ENCODE measurements at regions not wholly inside any gene's neighbourhood (a gene's known extent, or its start where the extent isn't known, plus 50 kb on each side); places are given as distances from the start of the nearest gene placed in this dataset.

DNA sequence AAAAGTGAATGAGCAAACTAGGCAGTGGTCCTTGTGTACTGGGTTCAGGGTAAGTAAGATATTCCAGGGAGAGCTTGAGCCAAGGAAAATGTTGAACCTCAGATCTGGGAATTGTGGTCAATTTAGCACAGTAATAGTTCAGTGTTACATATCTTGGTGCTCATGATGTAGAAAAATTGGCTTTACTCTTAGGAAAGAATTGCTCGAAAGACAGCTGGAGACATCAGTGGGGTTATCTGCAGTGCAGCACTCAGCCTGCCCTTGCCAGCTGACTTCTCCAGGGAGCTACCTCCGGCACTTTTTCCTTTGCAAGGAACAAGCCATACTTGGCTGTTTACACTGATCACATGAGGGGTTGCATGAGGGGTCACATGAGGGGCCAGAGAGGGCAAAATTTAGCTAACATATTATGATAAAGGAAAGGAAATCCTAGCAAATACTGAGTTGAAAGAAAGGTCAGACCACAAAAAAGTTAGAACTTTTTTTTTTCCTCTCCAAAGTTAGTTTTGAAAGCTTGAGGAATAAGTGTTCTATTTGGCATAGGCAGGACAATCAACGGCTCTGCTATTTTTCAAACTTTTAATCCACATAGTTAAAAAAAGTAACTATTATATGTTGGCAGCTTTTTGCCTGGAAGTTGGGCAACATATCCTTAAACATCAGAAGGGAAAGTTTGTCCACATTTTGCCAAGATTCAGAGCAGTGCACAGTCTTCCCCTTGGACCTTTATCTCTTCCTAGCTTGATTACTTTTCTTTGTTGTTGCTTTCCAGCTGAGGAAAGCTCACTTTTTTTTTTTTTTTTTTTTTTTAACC lies 92.4 kb downstream of the COL6A6 start:
- DNase-seq = no peak
- TF ChIP-seq, protein P1, sequence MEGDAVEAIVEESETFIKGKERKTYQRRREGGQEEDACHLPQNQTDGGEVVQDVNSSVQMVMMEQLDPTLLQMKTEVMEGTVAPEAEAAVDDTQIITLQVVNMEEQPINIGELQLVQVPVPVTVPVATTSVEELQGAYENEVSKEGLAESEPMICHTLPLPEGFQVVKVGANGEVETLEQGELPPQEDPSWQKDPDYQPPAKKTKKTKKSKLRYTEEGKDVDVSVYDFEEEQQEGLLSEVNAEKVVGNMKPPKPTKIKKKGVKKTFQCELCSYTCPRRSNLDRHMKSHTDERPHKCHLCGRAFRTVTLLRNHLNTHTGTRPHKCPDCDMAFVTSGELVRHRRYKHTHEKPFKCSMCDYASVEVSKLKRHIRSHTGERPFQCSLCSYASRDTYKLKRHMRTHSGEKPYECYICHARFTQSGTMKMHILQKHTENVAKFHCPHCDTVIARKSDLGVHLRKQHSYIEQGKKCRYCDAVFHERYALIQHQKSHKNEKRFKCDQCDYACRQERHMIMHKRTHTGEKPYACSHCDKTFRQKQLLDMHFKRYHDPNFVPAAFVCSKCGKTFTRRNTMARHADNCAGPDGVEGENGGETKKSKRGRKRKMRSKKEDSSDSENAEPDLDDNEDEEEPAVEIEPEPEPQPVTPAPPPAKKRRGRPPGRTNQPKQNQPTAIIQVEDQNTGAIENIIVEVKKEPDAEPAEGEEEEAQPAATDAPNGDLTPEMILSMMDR (IDR thresholded peaks at IDR 0.05) = no peak
- no peak for TF ChIP-seq POLR2A (IDR thresholded peaks at IDR 0.05)
- Histone ChIP-seq H3K4me1 (no peaks in the 10 kb centered on the region), H3K27me3 (no peaks in the 10 kb centered on the region), H3K9me3 (peaks cover 0 to 15% (median 0%) of the 10 kb centered on the region in 3 donors), H3K4me3 (no peak overlapping the region), H3K36me3 (no peaks in the 10 kb centered on the region), H3K27ac (no peak overlapping the region)
- intact Hi-C loops (cut with DNase I) = no loop called here
- WGBS, 2 donors = 13 to 26% methylated on average over 3 of the region's 3 CpGs

- H3K27me3 ChIP-seq = no peaks in the 10 kb centered on the region
- no peaks in the 10 kb centered on the region for H3K9me3 ChIP-seq
- H3K4me1 ChIP-seq = no peaks in the 10 kb centered on the region
- H3K36me3 ChIP-seq = no peaks in the 10 kb centered on the region
- 66 to 69% methylated on average over 4 of the region's 4 CpGs for WGBS, 2 donors
- DNase-seq = no peak
- no peak for TF ChIP-seq POLR2A (IDR thresholded peaks at IDR 0.05)
- TF ChIP-seq, protein P1 (IDR thresholded peaks at IDR 0.05) = no peak
- H3K4me3 ChIP-seq = no peak overlapping the region
- H3K27ac ChIP-seq = no peak overlapping the region
- intact Hi-C loops (cut with DNase I) = no loop called here
Measured at GRCh38 chr3:130619196-130619595, 102.2 kb downstream of the COL6A6 start.

- intact Hi-C loops (cut with DNase I) = no loop called here
- H3K27ac ChIP-seq = no peak overlapping the region
Measured at GRCh38 chr3:130621824-130622223, 104.8 kb downstream of the COL6A6 start.

GRCh38 chr3:130626049-130626448 lies 109.1 kb downstream of the COL6A6 start:
- Histone ChIP-seq H3K4me3 (no peak overlapping the region), H3K27me3 (no peaks in the 10 kb centered on the region), H3K4me1 (peaks cover 0 to 20% (median 0%) of the 10 kb centered on the region in 3 donors), H3K36me3 (no peaks in the 10 kb centered on the region), H3K9me3 (no peaks in the 10 kb centered on the region), H3K27ac (no peak overlapping the region)
- WGBS, 2 donors = 32 to 35% methylated on average over 2 of the region's 2 CpGs
- TF ChIP-seq, protein P1 (IDR thresholded peaks at IDR 0.05) = no peak
- TF ChIP-seq POLR2A (IDR thresholded peaks at IDR 0.05) = no peak
- intact Hi-C loops (cut with DNase I) = no loop called here
- DNase-seq = no peak

More at GRCh38 chr3:130621824-130622223, 104.8 kb downstream of the COL6A6 start:
- Histone ChIP-seq H3K9me3 (no peaks in the 10 kb centered on the region), H3K4me3 (no peak overlapping the region), H3K4me1 (peaks cover 0 to 13% (median 0%) of the 10 kb centered on the region in 3 donors), H3K27me3 (no peaks in the 10 kb centered on the region), H3K36me3 (no peaks in the 10 kb centered on the region)
- 56 to 69% methylated on average over 2 to 3 of the region's 3 CpGs for WGBS, 2 donors
- TF ChIP-seq POLR2A (IDR thresholded peaks at IDR 0.05) = no peak
- TF ChIP-seq, protein P1 (IDR thresholded peaks at IDR 0.05) = no peak
- DNase-seq = no peak

DNA sequence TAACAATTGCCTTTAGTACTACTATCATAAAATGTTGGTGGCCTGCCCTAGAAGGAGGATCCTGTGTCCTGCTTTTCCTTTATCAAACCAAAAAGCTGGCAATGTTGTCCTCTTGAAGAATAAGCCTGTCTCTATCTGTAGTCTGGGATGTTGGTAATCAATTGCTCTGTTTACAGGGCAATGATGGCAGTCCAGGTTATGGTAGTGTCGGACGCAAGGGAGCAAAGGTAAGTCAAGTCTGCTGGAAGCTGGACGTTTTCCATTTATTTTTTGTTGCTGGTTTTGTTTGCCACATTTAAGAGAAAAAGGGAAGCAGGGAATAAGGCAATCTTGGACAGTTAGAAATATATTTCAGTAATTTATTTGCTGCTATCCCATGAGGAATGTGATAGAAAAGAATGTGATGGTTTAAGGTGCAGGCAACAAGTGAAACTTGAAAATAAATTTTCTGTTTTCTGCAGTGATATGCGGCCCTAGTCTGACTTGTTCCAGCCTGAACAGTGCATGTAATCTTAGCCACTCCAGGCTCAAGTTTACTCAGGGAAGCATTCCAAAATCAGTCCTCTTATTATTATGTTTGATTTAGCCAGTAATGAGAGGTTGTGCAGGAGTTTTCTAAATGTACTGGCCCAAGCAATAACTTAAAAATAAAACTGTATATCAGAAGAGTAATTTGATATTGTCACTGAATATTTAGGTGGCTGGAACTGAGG lies 110.3 kb downstream of the COL6A6 start:
- Histone ChIP-seq H3K27ac (no peak overlapping the region), H3K27me3 (no peaks in the 10 kb centered on the region), H3K4me3 (no peak overlapping the region), H3K36me3 (no peaks in the 10 kb centered on the region), H3K4me1 (peaks cover 0 to 20% (median 0%) of the 10 kb centered on the region in 3 donors), H3K9me3 (no peaks in the 10 kb centered on the region)
- WGBS, 2 donors = 26 to 61% methylated on average over 4 of the region's 4 CpGs
- DNase-seq = no peak
- intact Hi-C loops (cut with DNase I) = no loop called here
- no peak for TF ChIP-seq POLR2A (IDR thresholded peaks at IDR 0.05)
- TF ChIP-seq, protein P1 (IDR thresholded peaks at IDR 0.05) = no peak

Measured in esophagus squamous epithelium (tissue), 5 donors.